ENCODE measurements at regions not wholly inside any gene's neighbourhood (a gene's known extent, or its start where the extent isn't known, plus 50 kb on each side); places are given as distances from the start of the nearest gene placed in this dataset.
A peak's percentile ranks its signal among the peaks of the same experiment; 100 is the strongest.

DNA sequence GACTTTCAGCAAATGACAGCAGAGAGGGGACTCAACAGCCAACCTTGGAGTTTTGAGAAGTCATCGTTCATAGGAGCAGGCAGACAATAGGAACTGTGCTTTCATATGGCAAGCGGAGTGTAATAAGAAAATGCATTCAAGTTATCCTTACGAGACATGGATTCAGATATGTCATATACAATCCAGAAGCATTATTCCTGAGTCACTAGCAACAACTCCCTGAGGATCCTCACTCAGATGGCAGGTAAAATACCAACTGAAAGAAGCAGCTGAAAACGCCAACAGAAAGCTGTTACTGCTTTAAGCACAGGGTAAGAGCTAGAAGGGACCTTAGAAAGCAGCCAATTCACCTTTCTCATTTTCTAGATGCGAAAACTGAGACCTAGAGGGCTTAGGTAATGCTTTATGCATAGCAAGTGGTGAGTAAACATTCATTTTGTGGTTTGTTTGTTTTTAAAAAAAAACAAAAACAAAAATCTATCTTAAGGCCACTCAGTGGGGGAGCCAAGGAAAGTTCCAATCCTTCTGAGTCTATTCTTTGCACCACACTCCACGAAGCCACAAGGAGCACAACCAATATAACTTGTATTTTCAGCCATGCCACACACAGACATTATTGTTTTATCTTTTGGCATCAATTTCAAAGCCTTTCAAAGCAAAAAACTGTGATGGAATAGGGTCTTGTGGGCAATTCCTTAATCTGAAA lies 89.1 kb upstream of the RIOK3 start:
- Histone ChIP-seq H3K4me1 (no peaks in the 10 kb centered on the region), H3K27ac (no peak overlapping the region), H3K4me3 (no peak overlapping the region), H3K27me3 (no peaks in the 10 kb centered on the region), H3K9me3 (no peaks in the 10 kb centered on the region), H3K36me3 (no peaks in the 10 kb centered on the region)
- TF ChIP-seq CTCF (IDR thresholded peaks at IDR 0.05) = no peak
- DNase-seq = no peak
- no peak for ATAC-seq
- intact Hi-C loops (cut with DNase I) = no loop called here

- no peak overlapping the region for H3K27ac ChIP-seq
- H3K27me3 ChIP-seq = no peaks in the 10 kb centered on the region
- intact Hi-C loops (cut with DNase I) = no loop called here
- no peaks in the 10 kb centered on the region for H3K36me3 ChIP-seq
- no peak for DNase-seq
- H3K4me1 ChIP-seq = no peaks in the 10 kb centered on the region
- ATAC-seq = no peak
- no peak for TF ChIP-seq CTCF (IDR thresholded peaks at IDR 0.05)
- H3K9me3 ChIP-seq = no peaks in the 10 kb centered on the region
- H3K4me3 ChIP-seq = no peak overlapping the region
Measured at GRCh38 chr18:23365602-23366001, 87.5 kb upstream of the RIOK3 start.

GRCh38 chr18:23369266-23369665 lies 83.8 kb upstream of the RIOK3 start:
- TF ChIP-seq CTCF (IDR thresholded peaks at IDR 0.05) = no peak
- DNase-seq (no peak), ATAC-seq (no peak)
- Histone ChIP-seq H3K27ac (no peak overlapping the region), H3K9me3 (no peaks in the 10 kb centered on the region), H3K4me1 (no peaks in the 10 kb centered on the region), H3K36me3 (no peaks in the 10 kb centered on the region), H3K27me3 (no peaks in the 10 kb centered on the region), H3K4me3 (no peak overlapping the region)
- intact Hi-C loops (cut with DNase I) = no loop called here

GRCh38 chr18:23373570-23373969 lies 79.5 kb upstream of the RIOK3 start:
- no peaks in the 10 kb centered on the region for H3K27me3 ChIP-seq
- ATAC-seq (no peak), DNase-seq (no peak)
- H3K4me3 ChIP-seq = no peak overlapping the region
- intact Hi-C loops (cut with DNase I) = loop anchor here (10.0 kb wide), 1 partner anchor 59 kb away; no protein-coding TSS in a partner anchor
- no peak overlapping the region for H3K27ac ChIP-seq
- TF ChIP-seq CTCF (IDR thresholded peaks at IDR 0.05) = no peak
- H3K9me3 ChIP-seq = no peaks in the 10 kb centered on the region
- H3K4me1 ChIP-seq = peaks cover 6% of the 10 kb centered on the region
- H3K36me3 ChIP-seq = no peaks in the 10 kb centered on the region

DNA sequence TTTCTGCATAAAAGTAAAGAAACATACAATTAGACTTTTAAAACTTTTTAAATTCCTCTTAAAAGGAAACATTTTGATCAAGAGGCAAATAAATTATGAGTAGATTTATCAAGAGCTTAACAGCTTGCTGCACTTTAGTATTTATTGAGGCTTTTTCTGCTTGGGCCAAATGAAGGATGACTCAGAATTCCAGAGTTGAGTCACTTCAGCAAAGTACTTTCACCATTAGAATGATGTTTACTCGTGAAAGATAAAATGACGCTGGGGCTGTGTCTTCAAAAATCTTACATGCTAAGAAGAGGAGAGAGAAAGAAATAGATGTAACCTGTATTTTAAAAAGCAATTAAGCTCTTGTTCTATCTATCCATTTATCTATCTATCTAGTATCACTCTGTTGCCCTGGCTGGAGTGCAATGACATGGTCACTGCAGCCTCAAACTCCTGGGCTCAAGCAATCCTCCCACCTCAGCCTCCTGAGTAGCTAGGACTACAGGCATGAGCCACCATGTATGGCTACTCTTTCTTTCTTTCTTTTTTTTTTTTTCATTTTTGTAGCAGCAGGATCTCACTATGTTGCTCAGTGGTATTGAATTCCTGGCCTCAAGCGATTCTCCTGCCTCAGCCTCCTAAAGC lies 75.3 kb upstream of the RIOK3 start:
- Histone ChIP-seq H3K27me3 (no peaks in the 10 kb centered on the region), H3K4me1 (peaks cover 6% of the 10 kb centered on the region), H3K27ac (peak overlapping the region; percentile 32), H3K4me3 (no peak overlapping the region), H3K9me3 (no peaks in the 10 kb centered on the region), H3K36me3 (no peaks in the 10 kb centered on the region)
- ATAC-seq (no peak), DNase-seq (no peak)
- intact Hi-C loops (cut with DNase I) = loop anchor here (5.0 to 10.0 kb wide), 2 partner anchors 63 to 240 kb away; partner anchors contain the start of gene CABLES1
- TF ChIP-seq CTCF (IDR thresholded peaks at IDR 0.05) = no peak

Data from upper lobe of right lung (tissue), 1 donor.